Inflammatory macrophage treated with lipopolysaccharide for 4 hours (primary cell): ENCODE measurements at regions not wholly inside any gene's neighbourhood (a gene's known extent, or its start where the extent isn't known, plus 50 kb on each side); places are given as distances from the start of the nearest gene placed in this dataset.
"Not testable (repeated sequence)": the region's sequence is repeated elsewhere in the genome, so short reads cannot be mapped to it uniquely, and the experiment has no call there.

ENCODE experiments used
- DNase-seq: peaks from one replicate; pipeline ENCODE4 v3.0.0-alpha.2; 2020

- DNase-seq, result no peak
Measured at GRCh38 chr6:167472148-167472547, 147.3 kb downstream of the TTLL2 start.

GRCh38 chr6:167472880-167473279 is 148.0 kb downstream of the TTLL2 start:
- no peak for DNase-seq

- no peak for DNase-seq
Measured at GRCh38 chr6:167474171-167474570, 149.3 kb downstream of the TTLL2 start.

DNA sequence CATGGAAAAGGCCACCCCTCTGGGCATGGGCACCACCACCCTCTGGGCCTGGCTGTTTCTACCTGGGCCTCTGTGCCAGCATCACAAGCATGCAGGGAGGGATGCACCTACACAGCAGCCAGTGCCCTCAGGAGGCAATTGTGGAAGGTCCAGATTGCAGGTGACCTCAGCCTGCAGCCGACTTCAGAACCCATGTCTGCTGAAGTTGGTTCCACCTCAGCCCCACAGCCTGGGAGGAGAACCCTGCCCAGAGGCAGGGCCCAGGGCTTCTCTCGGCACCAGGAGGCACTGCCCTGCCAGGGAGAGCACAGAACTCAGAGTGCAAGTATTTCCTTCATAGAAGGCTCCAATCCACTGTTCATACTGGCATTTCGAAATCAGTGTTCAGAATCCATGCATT is 149.8 kb downstream of the TTLL2 start:
- no peak for DNase-seq

- no peak for DNase-seq
Measured at GRCh38 chr6:167475947-167476346, 151.1 kb downstream of the TTLL2 start.

GRCh38 chr6:167476844-167477595 is 152.1 kb downstream of the TTLL2 start:
- no peak for DNase-seq

DNA sequence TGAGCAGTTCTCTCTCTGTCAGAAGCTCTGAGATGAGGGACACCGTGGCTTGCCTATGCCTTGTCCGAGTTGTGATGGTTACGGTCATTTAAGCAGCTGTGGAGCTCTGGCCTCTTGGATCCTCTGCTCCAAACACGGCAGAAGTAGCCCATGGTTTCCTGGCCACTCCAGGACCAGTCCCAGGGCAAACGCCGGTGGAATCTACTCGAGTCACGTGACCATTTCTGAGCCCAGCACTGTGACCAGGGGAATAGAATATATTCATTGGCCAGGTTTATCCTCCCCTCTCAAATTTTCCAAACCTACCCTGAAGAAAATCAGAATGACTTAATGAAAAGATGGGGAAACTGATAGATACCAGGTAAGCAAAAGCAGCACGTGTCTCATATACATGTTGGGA is 152.8 kb downstream of the TTLL2 start:
- no peak for DNase-seq

- DNase-seq, result no peak
Measured at GRCh38 chr6:167479301-167479700, 154.4 kb downstream of the TTLL2 start.

DNA sequence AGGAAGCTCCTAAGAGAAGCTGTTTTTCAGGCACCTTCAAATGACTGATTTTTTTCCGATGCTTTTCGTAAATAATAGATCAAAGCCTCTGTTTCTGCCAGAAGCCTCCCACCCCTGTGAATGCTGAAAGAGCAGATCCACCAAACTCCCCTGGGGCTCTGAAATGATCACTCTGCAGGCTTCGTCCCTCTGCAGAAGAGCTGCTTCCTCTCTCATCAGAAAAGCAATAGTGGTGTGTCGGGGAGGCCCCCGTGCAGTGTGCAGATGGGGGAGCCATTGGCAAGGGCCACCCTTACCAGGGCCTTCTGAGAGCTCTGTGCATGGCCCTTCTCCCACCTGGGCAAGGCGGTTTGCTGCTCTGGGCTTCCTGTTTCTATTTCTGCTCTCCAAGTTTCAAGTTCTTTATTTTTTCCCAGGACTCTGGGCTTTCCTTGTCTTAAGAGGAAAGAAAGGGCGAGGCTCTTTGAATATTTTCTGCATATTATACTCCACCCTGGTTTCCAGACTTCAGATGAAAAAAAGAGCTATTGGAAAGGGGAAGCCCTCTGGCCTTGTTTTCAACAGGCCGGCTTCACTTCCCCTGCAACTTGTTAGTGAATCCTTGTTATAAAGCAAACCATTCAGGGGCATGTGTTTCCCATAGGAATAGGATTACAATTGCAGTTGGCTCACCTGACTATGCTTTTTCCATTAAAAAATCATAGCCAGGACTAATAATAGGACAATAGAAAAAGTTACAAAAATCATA is 155.2 kb downstream of the TTLL2 start:
- DNase-seq, result peak; percentile 84

- peak; percentile 79 for DNase-seq
Measured at GRCh38 chr6:167481307-167481926, 156.5 kb downstream of the TTLL2 start.

DNA sequence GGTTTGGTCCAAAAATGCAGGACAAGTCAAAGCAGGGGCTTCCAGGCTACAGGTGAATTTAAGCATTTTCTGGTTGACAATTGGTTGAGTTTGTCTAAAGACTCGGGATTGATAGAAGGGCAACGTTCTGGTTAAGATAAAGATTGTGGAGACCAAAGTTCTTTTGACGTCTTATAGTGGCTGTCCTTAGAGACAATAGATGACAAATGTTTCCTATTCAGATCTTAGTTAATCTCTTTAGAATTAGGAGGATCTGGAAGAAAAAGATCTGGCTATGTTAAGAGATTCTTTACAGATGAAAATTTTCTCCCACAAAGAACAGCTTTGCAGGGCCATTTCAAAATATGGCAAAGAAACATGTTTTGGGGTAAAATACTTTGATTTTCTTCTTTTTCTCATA is 157.9 kb downstream of the TTLL2 start:
- not testable (repeated sequence) for DNase-seq

DNA sequence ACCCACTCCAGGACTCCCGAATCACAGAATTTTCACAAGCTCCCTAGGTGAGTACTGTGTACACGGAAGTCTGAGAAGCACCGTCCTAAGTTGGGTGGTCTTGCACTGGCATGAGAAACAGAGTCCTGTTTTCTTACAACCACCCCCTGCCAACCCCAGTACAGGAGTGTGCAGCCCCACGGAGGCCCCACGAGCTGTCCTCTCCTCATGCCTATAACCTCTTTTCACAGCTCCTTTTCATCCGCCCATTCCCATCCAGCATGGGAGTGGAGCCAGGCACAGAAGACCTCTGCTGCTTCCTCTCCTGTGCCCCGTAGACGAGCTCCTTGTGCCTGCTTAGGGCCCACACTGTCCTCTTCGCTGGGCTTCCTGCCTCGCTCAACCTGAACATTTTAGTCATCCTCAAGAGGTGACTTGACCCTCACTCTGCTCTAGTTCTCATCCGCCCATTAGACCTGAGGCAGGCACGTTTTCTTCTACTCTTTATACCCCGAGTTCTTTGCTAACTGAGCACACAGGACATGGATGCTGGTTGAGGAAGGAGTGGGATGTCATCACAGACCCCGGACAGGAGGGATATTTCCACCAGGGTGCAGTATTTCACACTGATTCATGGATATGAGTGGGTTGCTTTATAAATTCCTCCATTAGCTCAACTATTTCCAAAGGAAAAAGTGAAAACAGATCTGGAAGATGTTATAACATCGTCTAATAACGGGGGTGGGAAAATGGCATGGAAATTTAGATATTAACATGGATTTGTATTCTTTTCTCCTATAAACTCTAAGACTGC is 160.5 kb downstream of the TTLL2 start:
- peak; percentile 53 for DNase-seq

DNA sequence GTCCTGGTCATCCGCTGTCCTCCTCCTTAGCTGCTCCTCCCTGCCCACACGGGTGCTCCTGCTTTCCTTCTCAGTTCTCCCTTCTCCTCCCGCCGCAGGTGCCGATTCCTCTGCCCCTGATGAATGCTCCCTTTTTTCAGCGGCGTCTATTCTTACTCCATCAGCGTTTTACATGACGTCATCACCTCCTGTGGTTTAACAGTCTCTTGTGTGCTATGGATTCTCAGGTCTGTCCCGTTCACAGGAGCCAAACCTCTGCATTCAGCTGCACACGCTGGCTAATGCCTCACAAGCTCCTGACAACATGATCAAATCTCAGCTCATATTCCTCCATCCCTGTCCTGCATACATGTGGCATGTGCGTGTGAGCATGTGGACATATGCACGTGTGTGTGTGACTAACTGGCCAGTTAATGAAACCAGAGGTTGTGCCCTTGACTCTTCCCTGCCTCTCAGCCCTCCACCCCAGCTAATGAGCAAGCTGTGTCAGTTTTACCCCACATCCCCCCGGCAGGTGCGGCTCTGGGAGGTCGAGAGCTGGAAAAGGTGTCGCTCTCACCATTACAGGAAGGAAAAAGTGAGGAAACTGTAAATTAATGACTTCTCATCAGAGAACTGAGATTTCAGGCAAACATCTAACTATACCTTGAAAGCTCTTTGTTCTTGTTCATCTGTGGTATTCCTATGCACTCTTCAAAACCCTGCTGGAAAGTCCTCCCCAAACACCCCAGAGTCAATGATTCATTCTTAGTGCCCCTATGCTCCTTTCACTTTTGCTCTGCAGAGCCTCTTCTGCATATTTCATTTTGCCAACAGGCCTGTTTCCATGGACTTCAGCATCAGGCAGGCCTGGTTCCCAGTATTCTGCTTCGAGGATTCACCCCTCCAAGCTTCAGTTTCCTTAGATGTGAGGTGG is 163.1 kb downstream of the TTLL2 start:
- DNase-seq, result peak; percentile 47

GRCh38 chr6:167491438-167492099 is 166.7 kb downstream of the TTLL2 start:
- DNase-seq, result no peak

DNA sequence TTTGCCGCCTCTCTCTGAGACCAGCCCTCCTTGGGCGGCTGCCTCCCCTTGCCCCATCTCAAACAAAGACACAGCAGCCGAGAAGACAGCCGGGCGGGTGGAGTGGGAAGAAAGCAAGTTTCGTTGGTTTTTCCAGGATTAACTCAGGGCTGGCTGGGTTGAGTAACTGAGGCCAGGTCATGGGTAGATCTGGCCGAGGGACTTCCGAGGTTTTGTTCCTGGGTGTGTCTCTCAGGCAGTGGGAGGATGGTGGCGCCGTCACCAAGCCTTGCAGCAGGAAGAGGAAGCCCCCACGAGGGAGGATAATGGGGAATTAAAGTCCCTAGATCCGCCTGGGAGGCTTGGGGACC is 167.2 kb downstream of the TTLL2 start:
- peak; percentile 89 for DNase-seq

GRCh38 chr6:167493310-167493709 is 168.4 kb downstream of the TTLL2 start:
- no peak for DNase-seq

DNA sequence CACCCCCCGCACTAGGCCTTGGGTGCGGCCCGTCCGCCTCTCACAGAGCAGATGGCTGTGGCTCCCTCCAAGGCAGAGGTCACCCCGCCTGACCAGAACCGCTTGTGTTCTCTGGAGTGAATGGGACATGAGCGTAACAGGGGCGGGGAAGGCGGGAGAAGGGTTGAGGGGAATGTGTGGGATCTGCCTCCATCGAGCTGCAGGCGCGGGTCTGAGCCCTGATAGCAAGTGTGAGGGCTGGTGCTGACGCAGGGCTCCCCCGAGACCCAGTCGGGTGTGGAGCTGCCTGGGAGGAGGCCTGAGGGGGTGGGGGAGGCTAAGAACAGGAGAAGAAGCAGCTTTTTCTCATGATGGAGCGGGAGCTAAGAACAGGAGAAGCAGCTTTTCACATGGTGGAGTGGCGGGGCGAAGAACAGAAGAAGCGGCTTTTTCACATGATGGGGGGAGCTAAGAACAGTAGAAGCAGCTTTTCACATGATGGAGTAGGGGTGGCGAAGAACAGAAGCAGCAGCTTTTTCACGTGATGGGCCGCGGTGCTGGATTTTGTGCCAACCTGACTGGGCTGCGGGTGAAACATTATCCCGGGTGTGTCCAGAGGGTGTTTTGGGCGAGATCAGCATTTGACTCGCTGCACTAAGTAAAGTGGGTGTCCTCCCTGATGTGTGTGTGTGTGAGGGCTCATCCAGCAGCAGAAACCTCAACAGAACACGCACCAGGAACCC is 169.3 kb downstream of the TTLL2 start:
- no peak for DNase-seq

GRCh38 chr6:167494698-167495435 is 170.0 kb downstream of the TTLL2 start:
- DNase-seq, result no peak

DNA sequence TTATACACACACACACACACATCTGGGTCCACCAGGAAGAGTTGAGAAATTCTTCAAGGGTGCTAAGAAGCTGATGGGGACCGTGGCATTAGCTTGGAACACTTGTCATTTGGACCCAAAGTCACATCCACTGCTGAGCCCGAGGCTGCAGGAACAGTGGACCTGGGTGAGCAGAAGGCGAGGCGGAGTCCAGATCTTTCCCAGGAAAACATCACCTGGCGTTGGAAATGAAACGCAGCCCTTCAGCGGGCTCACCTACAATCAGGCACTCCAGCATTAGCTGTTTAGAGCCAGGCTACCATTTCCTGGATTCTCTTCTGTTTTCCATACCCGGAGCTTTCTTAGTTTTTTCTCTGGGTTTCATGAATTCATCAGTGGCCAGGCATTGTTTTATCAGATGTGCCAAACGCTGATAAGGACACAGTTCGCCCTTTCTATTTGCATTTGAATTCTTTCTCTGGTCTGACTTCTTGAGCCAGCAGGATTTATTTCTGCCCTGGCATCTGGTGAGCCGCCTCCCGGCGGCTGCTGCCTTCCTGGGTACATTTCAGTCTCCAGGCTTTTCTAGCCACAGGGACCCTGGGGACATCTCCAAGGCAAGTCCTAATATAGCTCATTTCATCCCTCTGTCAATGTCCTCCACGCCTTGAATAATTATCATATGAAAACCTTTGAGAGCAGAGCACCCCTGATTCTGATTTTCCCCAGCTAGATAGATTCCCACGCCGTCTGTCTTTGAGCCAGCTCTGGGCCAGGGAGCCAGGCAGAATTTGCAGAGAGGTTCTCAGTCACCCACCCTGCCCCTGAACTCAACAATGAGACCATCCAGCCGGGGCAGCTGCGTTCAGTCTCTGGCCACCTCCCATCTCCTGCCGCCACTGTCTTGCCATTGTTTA is 170.9 kb downstream of the TTLL2 start:
- DNase-seq, result no peak
